GM12801 (cell line): ENCODE measurements at regions not wholly inside any gene's neighbourhood (a gene's known extent, or its start where the extent isn't known, plus 50 kb on each side); places are given as distances from the start of the nearest gene placed in this dataset.

ENCODE experiments used
- TF ChIP-seq, protein P1 (sequence below): IDR thresholded peaks from one replicate; pipeline ENCODE4 v1.5.1; 2011; ENCODE audit warnings: control low read depth; ENCODE audit not compliant: insufficient read length; ENCODE audit errors: extremely low read depth

DNA sequence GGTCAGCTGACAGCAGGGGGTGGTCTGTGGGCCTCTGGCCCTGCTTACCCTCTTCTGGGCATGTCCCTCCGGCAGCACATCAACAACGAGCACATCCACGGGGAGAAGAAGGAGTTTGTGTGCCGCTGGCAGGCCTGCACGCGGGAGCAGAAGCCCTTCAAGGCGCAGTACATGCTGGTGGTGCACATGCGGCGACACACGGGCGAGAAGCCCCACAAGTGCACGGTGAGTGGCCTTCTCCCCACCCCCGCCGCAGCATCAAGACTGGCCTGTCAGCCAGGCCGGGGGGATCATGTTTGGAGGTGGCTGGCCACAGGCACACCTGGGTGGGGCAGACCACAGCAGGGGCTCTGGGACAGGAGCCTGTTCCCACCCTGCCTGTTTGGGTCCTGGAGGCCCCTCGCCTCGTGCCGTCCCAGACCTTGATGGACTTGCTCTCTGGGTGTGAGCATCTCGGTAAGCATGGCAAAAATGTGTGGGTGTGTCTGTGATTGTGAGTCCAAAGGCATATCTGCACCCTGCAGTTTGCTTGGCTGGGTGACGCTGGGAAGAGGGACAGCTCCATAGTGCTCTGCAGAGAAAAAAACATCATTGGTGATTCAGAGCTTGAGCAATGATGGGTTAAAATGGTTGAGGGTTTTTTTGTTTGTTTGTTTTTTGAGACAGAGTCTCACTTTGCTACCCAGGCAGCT is 242.8 kb downstream of the GLI2 start:
- TF ChIP-seq, protein P1, sequence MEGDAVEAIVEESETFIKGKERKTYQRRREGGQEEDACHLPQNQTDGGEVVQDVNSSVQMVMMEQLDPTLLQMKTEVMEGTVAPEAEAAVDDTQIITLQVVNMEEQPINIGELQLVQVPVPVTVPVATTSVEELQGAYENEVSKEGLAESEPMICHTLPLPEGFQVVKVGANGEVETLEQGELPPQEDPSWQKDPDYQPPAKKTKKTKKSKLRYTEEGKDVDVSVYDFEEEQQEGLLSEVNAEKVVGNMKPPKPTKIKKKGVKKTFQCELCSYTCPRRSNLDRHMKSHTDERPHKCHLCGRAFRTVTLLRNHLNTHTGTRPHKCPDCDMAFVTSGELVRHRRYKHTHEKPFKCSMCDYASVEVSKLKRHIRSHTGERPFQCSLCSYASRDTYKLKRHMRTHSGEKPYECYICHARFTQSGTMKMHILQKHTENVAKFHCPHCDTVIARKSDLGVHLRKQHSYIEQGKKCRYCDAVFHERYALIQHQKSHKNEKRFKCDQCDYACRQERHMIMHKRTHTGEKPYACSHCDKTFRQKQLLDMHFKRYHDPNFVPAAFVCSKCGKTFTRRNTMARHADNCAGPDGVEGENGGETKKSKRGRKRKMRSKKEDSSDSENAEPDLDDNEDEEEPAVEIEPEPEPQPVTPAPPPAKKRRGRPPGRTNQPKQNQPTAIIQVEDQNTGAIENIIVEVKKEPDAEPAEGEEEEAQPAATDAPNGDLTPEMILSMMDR, result no peak

DNA sequence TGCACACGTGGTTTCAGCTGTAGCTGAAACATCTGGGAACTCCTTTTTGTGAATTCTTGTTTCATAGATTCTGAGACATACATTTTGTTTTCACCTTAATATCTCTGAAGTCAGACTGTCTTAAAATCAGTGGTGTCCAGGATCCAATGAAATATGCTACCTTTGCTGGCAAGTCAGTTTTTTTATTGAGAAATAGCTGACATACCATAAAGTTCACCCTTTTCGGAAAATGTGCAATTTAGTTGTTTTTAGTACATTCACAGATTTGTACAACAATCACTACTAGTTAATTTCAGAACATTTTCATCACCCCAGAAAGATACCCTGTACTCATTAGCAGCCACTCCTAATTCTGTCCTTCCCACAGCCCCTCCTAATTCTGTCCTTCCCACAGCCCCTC is 243.7 kb downstream of the GLI2 start:
- TF ChIP-seq, protein P1, result no peak

DNA sequence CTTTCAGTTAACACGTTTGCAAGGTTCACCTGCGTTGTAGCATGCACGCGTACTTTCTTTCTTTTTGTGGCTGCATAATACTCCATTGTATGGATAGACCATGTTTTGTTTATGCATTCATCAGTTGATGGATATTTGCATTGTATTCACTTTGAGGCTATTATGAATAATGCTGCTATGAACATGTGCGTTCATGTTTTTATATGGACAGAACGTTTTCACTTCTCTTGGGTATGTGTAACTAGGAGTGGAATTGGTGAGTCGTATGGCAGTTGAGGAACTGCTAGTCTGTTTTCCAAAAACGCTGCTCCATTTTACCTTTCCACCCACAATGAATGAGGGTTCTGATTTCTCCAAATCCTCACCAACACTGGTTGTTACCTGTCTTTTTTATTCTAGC is 244.3 kb downstream of the GLI2 start:
- TF ChIP-seq, protein P1, result no peak

DNA sequence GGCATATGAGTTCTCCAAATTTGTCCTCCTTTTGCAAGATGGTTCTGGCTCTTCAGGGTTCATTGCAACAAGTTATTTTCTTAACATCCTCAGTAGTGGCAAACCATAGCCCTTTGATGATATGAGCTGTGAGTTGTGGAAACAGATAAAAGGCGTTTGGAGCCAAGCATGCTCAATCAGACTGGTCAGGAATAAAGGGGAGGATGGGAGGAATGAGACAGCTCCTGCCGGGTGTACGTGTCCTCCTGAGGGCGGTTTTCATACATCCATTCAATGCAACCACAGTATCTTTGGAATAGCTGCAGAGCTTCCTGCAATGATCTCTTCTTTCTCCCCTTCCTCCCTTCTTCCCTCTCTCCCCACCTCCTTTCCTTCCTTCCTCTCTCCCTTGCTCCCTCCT is 245.8 kb downstream of the GLI2 start:
- TF ChIP-seq, protein P1, result no peak

DNA sequence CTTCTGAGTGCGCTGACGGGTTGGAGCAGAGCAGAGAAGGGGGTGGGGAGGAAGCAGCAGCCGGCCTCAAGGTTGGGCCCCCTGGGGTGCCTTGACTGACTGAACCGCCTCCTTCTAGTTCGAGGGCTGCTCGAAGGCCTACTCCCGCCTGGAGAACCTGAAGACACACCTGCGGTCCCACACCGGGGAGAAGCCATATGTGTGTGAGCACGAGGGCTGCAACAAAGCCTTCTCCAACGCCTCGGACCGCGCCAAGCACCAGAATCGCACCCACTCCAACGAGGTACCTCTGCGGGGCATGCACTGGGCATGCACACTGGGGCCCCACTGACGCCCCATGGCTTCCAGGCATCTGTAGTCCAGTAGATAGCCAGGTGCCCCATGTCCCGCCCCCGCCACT is 246.9 kb downstream of the GLI2 start:
- TF ChIP-seq, protein P1, result no peak

DNA sequence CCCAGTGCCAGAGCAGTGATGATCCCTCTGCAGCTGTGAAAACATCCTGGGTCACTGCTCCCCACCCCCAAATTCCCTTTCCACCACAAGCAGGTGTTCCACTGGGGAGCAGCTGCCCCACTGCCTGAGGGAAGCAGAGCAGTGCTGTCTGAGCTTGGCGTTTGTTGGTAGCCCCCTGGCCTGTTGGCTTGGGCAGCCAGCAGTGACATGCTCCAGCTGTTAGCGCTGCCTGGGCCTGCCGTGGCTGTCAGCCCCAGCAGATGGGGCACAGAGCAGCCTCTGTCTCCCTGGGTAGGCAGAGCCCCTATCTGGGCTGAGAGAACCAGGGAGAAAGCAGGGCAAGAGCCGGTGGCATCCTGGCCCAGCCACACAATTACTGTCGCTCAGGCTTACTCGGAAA is 247.7 kb downstream of the GLI2 start:
- TF ChIP-seq, protein P1, result no peak

DNA sequence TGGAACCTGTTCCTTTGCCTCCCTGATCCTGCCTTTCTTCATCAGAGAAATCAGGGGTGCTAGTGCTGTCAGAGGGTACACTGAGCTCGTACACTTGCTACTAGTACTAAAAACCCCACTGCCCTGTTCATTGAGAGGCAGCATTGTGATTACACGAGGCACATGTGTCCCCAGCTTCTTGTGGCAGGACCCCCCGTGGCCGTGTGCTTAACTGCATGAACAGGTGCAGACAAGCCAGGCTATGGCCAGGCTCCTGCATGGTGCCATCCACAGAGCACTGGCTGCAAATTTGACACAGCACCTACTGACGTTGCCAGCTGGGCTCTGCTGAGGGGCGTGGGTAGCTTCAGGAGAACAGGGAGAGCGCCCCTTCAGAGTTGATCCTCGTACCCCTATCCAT is 248.4 kb downstream of the GLI2 start:
- TF ChIP-seq, protein P1, result no peak
